ENCODE measurements at regions not wholly inside any gene's neighbourhood (a gene's known extent, or its start where the extent isn't known, plus 50 kb on each side); places are given as distances from the start of the nearest gene placed in this dataset.

GRCh38 chr12:90268574-90268973 is 559.9 kb upstream of the ATP2B1 start:
- DNase-seq (ENCODE audit: low spot score), result no peak

GRCh38 chr12:90262251-90262650 is 553.6 kb upstream of the ATP2B1 start:
- H3K9me3 ChIP-seq, result no peaks in the 10 kb centered on the region
- ATAC-seq (ENCODE audit: insufficient number of reproducible peaks, low FRiP score, low read depth), result no peak
- TF ChIP-seq CTCF (IDR thresholded peaks at IDR 0.05), result no peak

More at GRCh38 chr12:90268574-90268973, 559.9 kb upstream of the ATP2B1 start:
- no peak for ATAC-seq (ENCODE audit: insufficient number of reproducible peaks, low FRiP score, low read depth)
- H3K36me3 ChIP-seq, result no peaks in the 10 kb centered on the region
- no peaks in the 10 kb centered on the region for H3K4me1 ChIP-seq (ENCODE audit: control insufficient read depth in 1 of 2, low read depth in 2 of 2)
- H3K4me3 ChIP-seq, result no peak overlapping the region
- no peaks in the 10 kb centered on the region for H3K27me3 ChIP-seq (replicated peaks; ENCODE audit: insufficient read depth)
- no peaks in the 10 kb centered on the region for H3K9me3 ChIP-seq
- H3K27ac ChIP-seq, result no peak overlapping the region
- TF ChIP-seq CTCF (IDR thresholded peaks at IDR 0.05), result no peak

GRCh38 chr12:90261283-90261682 is 552.6 kb upstream of the ATP2B1 start:
- TF ChIP-seq CTCF (IDR thresholded peaks at IDR 0.05), result no peak
- no peak for ATAC-seq (ENCODE audit: insufficient number of reproducible peaks, low FRiP score, low read depth)
- Histone ChIP-seq H3K36me3 (no peaks in the 10 kb centered on the region), H3K9me3 (no peaks in the 10 kb centered on the region), H3K4me1 (ENCODE audit: control insufficient read depth in 1 of 2, low read depth in 2 of 2) (peaks cover 0 to 6% of the 10 kb centered on the region in 2 donors), H3K4me3 (no peak overlapping the region), H3K27ac (no peak overlapping the region), H3K27me3 (replicated peaks; ENCODE audit: insufficient read depth) (no peaks in the 10 kb centered on the region)
- DNase-seq (ENCODE audit: low spot score), result no peak

More at GRCh38 chr12:90262251-90262650, 553.6 kb upstream of the ATP2B1 start:
- H3K4me3 ChIP-seq, result no peak overlapping the region
- H3K4me1 ChIP-seq (ENCODE audit: control insufficient read depth in 1 of 2, low read depth in 2 of 2), result peaks cover 0 to 6% of the 10 kb centered on the region in 2 donors
- H3K27me3 ChIP-seq (replicated peaks; ENCODE audit: insufficient read depth), result no peaks in the 10 kb centered on the region
- no peak for DNase-seq (ENCODE audit: low spot score)
- no peaks in the 10 kb centered on the region for H3K36me3 ChIP-seq
- H3K27ac ChIP-seq, result no peak overlapping the region

DNA sequence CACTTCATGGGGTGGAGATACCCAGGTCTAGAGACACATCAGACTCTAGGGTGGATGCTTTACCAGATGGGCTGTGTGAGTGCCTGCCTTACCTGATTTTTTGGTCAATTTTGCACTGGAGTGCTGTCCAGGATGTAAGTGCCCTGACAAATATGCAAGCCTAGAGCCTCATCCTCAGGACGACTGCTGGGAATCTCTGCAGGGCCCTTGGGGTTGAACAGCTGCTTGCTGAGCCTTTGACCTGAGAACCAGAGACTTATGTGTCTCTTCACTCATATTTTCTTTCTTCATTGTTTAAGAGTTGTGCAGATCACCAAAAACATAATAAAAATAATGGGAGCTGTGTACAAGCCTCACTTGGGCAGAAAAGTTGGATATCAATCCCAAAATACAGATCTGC is 551.5 kb upstream of the ATP2B1 start:
- ATAC-seq (ENCODE audit: insufficient number of reproducible peaks, low FRiP score, low read depth) (no peak), DNase-seq (ENCODE audit: low spot score) (no peak)
- Histone ChIP-seq H3K9me3 (no peaks in the 10 kb centered on the region), H3K36me3 (no peaks in the 10 kb centered on the region), H3K4me3 (no peak overlapping the region), H3K27ac (no peak overlapping the region), H3K27me3 (replicated peaks; ENCODE audit: insufficient read depth) (no peaks in the 10 kb centered on the region), H3K4me1 (ENCODE audit: control insufficient read depth in 1 of 2, low read depth in 2 of 2) (peaks cover 0 to 6% of the 10 kb centered on the region in 2 donors)
- TF ChIP-seq CTCF (IDR thresholded peaks at IDR 0.05), result no peak

- H3K27me3 ChIP-seq (replicated peaks; ENCODE audit: insufficient read depth), result no peaks in the 10 kb centered on the region
- peaks cover 7 to 12% of the 10 kb centered on the region in 2 donors for H3K4me1 ChIP-seq (ENCODE audit: control insufficient read depth in 1 of 2, low read depth in 2 of 2)
- H3K36me3 ChIP-seq, result no peaks in the 10 kb centered on the region
- TF ChIP-seq CTCF (IDR thresholded peaks at IDR 0.05), result no peak
- no peak overlapping the region for H3K27ac ChIP-seq
- no peak overlapping the region for H3K4me3 ChIP-seq
- ATAC-seq (ENCODE audit: insufficient number of reproducible peaks, low FRiP score, low read depth) (no peak), DNase-seq (ENCODE audit: low spot score) (no peak)
- H3K9me3 ChIP-seq, result no peaks in the 10 kb centered on the region
Measured at GRCh38 chr12:90257927-90258624, 549.4 kb upstream of the ATP2B1 start.
